Cardiac muscle cell (in vitro differentiated cells and primary cell): ENCODE measurements at regions not wholly inside any gene's neighbourhood (a gene's known extent, or its start where the extent isn't known, plus 50 kb on each side); places are given as distances from the start of the nearest gene placed in this dataset.
A peak's percentile ranks its signal among the peaks of the same experiment; 100 is the strongest.

Experiments
- DNase-seq, 2 donors: peaks; one replicate each; pipeline versions ENCODE4 v3.0.0 to v3.0.0-alpha.2; 2010 to 2017; ENCODE audit warnings: low read depth in 1 of 2, low spot score in 1 of 2
- H3K27ac ChIP-seq: fragments of 200-600 bp; sonication (generic); 2 replicates; pipeline ENCODE4 v1.5.1; 2016
- H3K27me3 ChIP-seq: fragments of 200-600 bp; sonication (generic); 2 replicates; pipeline ENCODE4 v1.6.0; 2016; ENCODE audit warnings: control low read depth
- H3K36me3 ChIP-seq: fragments of 200-600 bp; sonication (generic); 2 replicates; pipeline ENCODE4 v1.5.1; 2016; ENCODE audit warnings: control low read depth
- H3K4me1 ChIP-seq: fragments of 200-600 bp; sonication (generic); 2 replicates; pipeline ENCODE4 v1.8.1; 2017; ENCODE audit warnings: low read depth, mild to moderate bottlenecking, mixed run types
- H3K4me3 ChIP-seq: fragments of 200-600 bp; sonication (generic); 2 replicates; pipeline ENCODE4 v1.5.1; 2016; ENCODE audit warnings: mild to moderate bottlenecking
- H3K9me3 ChIP-seq: fragments of 200-600 bp; sonication (generic); 2 replicates; pipeline ENCODE4 v1.5.1; 2017; ENCODE audit warnings: low read depth, mild to moderate bottlenecking, control low read depth
- CTCF ChIP-seq: IDR thresholded peaks from 2 replicates; pipeline ENCODE4 v1.5.1; 2012; ENCODE audit warnings: low read depth, mild to moderate bottlenecking, low read length

DNA sequence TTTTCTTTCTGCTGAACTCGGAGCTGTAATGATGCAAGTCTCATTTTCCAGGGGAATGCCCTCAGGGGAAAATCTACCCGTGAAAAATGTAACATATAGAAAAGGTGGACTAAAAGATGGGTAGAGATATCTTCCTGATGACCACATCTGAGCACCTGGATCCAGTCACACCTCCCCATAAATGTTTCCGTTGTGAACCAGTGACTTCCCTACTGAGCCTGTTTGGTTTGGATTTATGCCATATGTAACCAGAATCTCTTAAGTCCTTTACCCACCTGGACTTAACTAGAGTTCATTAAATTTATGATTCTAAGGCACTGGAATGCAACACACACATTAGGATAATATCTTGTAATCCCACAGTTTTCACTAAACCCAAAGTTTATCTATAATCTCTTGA lies 171.1 kb downstream of the ZNF330 start:
- no peak overlapping the region for H3K27ac ChIP-seq
- DNase-seq = no peak

DNA sequence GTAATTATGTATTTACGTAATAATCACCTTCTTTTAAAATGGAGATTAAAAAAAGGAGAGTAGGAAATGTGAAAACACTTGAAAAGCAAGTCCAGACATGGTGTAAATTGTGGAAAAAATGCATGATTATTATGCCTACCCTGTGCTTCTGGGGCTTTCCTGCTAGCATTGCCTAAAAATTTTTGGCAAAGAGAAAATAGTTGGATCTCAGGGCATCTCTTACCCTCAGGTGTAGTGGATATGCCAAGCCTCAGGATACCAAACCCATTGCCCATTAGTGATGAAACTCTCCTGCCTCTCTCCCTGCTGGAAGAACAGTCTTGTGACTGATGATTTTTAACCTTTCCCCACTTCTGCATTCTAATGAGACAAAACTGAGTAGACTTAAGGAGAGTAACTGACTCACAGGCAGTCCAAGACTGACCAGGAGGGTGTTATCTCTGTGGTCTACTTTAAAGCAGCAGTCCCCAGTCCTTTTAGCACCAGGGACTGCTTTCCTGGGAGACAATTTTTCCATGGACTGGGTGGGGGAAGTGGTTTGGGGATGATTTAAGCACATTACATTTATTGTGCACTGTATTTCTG lies 174.6 kb downstream of the ZNF330 start:
- H3K36me3 ChIP-seq = no peaks in the 10 kb centered on the region
- DNase-seq = no peak
- H3K4me3 ChIP-seq = no peak overlapping the region
- H3K27ac ChIP-seq = no peak overlapping the region
- no peaks in the 10 kb centered on the region for H3K27me3 ChIP-seq
- no peaks in the 10 kb centered on the region for H3K4me1 ChIP-seq
- no peak for TF ChIP-seq CTCF
- H3K9me3 ChIP-seq = no peaks in the 10 kb centered on the region

More for the DNA sequence above, 171.1 kb downstream of the ZNF330 start:
- TF ChIP-seq CTCF = no peak
- no peaks in the 10 kb centered on the region for H3K27me3 ChIP-seq
- H3K9me3 ChIP-seq = no peaks in the 10 kb centered on the region
- no peak overlapping the region for H3K4me3 ChIP-seq
- no peaks in the 10 kb centered on the region for H3K36me3 ChIP-seq
- no peaks in the 10 kb centered on the region for H3K4me1 ChIP-seq

DNA sequence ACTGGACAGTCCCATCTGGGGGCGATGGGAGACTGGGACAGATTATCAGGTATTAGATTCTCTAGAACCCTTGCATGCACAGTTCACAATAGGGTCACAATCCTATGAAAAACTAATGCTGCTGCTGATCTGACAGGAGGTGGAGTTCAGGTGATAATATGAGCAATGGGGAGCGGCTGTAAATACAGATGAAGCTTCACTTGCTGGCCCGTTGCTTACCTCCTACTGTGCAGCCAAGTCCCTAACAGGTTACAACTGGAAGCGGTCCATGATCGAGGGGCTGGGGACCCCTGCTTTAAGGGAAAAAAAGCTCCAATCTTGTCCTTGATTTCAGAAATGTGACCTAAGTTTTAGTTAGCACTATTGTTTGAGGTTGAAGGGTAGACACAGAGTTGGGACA lies 175.2 kb downstream of the ZNF330 start:
- no peak for DNase-seq
- no peaks in the 10 kb centered on the region for H3K36me3 ChIP-seq
- TF ChIP-seq CTCF = no peak
- H3K4me1 ChIP-seq = no peaks in the 10 kb centered on the region
- H3K27me3 ChIP-seq = no peaks in the 10 kb centered on the region
- no peaks in the 10 kb centered on the region for H3K9me3 ChIP-seq
- no peak overlapping the region for H3K4me3 ChIP-seq
- no peak overlapping the region for H3K27ac ChIP-seq

GRCh38 chr4:141402712-141403111 lies 182.0 kb downstream of the ZNF330 start:
- no peaks in the 10 kb centered on the region for H3K36me3 ChIP-seq
- no peak for TF ChIP-seq CTCF
- no peak overlapping the region for H3K27ac ChIP-seq
- no peaks in the 10 kb centered on the region for H3K27me3 ChIP-seq
- H3K4me1 ChIP-seq = no peaks in the 10 kb centered on the region
- DNase-seq = no peak
- no peaks in the 10 kb centered on the region for H3K9me3 ChIP-seq
- no peak overlapping the region for H3K4me3 ChIP-seq

GRCh38 chr4:141403782-141404181 lies 183.1 kb downstream of the ZNF330 start:
- DNase-seq = no peak
- no peak for TF ChIP-seq CTCF
- no peaks in the 10 kb centered on the region for H3K9me3 ChIP-seq
- H3K4me1 ChIP-seq = no peaks in the 10 kb centered on the region
- H3K27ac ChIP-seq = no peak overlapping the region
- H3K4me3 ChIP-seq = no peak overlapping the region
- H3K36me3 ChIP-seq = no peaks in the 10 kb centered on the region
- no peaks in the 10 kb centered on the region for H3K27me3 ChIP-seq

DNA sequence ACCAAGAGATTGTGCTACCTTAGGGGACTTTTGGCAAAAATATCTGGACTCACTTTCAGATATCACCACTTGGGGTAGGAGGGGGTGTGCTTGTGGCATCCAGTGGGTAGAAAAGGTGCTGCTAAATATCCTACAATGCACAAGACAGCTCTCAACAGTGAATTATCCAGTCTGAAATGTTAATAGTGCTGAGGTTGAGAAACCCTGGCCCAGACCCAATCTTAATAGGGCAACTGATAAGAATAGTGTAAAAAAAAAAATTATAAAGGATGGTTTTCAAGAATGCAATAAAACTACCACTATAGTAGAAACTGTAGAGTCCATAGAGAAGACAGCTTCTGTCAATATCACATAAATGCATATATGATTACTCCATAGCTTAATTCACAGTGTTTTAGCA lies 185.5 kb downstream of the ZNF330 start:
- Histone ChIP-seq H3K36me3 (no peaks in the 10 kb centered on the region), H3K27me3 (no peaks in the 10 kb centered on the region), H3K4me3 (no peak overlapping the region), H3K4me1 (no peaks in the 10 kb centered on the region), H3K9me3 (no peaks in the 10 kb centered on the region), H3K27ac (no peak overlapping the region)
- no peak for TF ChIP-seq CTCF
- DNase-seq = peak in 1 of 2 donors; percentile 16
